Mucosa of descending colon (tissue), 3 donors: ENCODE measurements at regions not wholly inside any gene's neighbourhood (a gene's known extent, or its start where the extent isn't known, plus 50 kb on each side); places are given as distances from the start of the nearest gene placed in this dataset.

ENCODE experiments used
- ATAC-seq: fragments of 200-7000 bp; cut with Tn5 transposase; one replicate; pipeline ENCODE4 v1.9.1; 2020; ENCODE audit warnings: mild to moderate bottlenecking, moderate library complexity
- DNase-seq, 3 donors: peaks; one replicate each; pipeline ENCODE4 v3.0.0-alpha.2; 2020
- H3K36me3 ChIP-seq: fragments of 200-600 bp; one replicate; pipeline ENCODE4 v1.8.0; 2021; ENCODE audit warnings: low read depth, mild to moderate bottlenecking
- H3K4me1 ChIP-seq: fragments of 200-600 bp; one replicate; pipeline ENCODE4 v1.8.0; 2021; ENCODE audit warnings: low read depth, mild to moderate bottlenecking
- H3K4me3 ChIP-seq: fragments of 200-600 bp; one replicate; pipeline ENCODE4 v1.8.0; 2021; ENCODE audit warnings: mild to moderate bottlenecking
- H3K9me3 ChIP-seq: fragments of 200-600 bp; one replicate; pipeline ENCODE4 v1.8.0; 2021; ENCODE audit warnings: mild to moderate bottlenecking
- intact Hi-C, 2 donors: fragments of 100-400 bp; cut with DNase I in 1 of 2; cut with micrococcal nuclease in 1 of 2; formaldehyde crosslinking; loops; one replicate each; pipeline versions ENCODE4 v1.11.0 to v1.11.1; 2022; cut with DNase I, micrococcal nuclease
- TF ChIP-seq, protein P1 (sequence below): fragments of 200-600 bp; IDR thresholded peaks from one replicate; pipeline ENCODE4 v1.8.0; 2022; ENCODE audit warnings: antibody characterized with exemption, mild to moderate bottlenecking
- donor health status: DM: no; HTN: no; CAD: no; lungs with moderate emphysema.
- donor health status: DM: no; HTN: no; CAD: no.
- donor health status: DM: no; HTN: yes; CAD: no.

DNA sequence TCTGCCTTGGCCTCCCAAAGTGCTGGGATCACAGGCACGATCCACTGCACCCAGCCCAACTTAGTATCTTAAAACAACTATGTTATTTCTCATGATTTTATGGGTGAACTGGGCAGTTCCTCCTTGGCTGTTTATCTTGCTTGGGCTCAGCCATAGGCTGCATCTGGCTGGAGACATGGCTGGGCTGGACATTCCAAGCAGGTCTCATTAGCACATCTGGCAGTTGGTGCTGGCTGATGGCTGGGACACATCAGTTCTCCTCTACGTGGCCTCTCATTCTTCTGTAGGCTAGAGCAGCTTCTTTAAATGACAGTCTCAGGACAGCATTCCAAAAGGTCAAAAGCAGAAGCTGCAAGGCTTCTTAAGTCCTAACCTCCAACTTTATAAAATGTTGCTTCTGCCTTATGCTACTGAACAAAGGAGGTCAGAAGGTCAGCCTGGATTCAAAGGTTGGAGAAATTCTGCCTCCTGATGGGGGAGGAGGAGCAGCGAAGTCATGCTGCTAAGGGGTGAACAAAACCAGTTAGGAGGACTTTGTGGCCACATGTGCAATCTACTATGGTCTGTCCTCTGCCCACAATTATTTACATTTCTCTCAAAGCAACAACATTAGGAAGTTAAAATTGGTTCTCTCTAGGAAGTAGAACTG is 144.0 kb downstream of the AQP9 start:
- TF ChIP-seq, protein P1, sequence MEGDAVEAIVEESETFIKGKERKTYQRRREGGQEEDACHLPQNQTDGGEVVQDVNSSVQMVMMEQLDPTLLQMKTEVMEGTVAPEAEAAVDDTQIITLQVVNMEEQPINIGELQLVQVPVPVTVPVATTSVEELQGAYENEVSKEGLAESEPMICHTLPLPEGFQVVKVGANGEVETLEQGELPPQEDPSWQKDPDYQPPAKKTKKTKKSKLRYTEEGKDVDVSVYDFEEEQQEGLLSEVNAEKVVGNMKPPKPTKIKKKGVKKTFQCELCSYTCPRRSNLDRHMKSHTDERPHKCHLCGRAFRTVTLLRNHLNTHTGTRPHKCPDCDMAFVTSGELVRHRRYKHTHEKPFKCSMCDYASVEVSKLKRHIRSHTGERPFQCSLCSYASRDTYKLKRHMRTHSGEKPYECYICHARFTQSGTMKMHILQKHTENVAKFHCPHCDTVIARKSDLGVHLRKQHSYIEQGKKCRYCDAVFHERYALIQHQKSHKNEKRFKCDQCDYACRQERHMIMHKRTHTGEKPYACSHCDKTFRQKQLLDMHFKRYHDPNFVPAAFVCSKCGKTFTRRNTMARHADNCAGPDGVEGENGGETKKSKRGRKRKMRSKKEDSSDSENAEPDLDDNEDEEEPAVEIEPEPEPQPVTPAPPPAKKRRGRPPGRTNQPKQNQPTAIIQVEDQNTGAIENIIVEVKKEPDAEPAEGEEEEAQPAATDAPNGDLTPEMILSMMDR, result no peak
- DNase-seq (no peak), ATAC-seq (no peak)
- Histone ChIP-seq H3K9me3 (no peaks in the 10 kb centered on the region), H3K36me3 (no peaks in the 10 kb centered on the region), H3K4me3 (no peak overlapping the region), H3K4me1 (no peaks in the 10 kb centered on the region)
- intact Hi-C loops, result no loop called here

DNA sequence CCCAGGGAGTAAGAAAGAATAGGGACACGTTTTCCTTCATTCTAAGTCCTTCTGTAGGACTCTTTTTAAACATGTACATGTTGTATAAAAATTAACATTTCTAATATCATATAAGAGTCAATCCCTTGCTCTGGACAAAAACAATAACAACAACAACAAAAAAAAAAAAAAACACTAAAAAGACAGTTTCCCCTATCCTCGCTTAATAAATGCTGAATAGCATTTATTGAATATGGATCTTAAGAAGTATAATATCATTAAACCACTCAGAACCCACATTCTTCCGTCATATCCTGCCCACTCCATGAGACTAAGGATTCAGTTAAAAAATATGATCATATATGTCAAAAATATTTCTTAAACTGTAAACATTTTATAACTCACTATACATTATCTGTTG is 145.1 kb downstream of the AQP9 start:
- intact Hi-C loops, result no loop called here
- Histone ChIP-seq H3K36me3 (no peaks in the 10 kb centered on the region), H3K4me1 (no peaks in the 10 kb centered on the region), H3K9me3 (no peaks in the 10 kb centered on the region), H3K4me3 (no peak overlapping the region)
- no peak for ATAC-seq
- no peak for DNase-seq
- TF ChIP-seq, protein P1, result no peak

DNA sequence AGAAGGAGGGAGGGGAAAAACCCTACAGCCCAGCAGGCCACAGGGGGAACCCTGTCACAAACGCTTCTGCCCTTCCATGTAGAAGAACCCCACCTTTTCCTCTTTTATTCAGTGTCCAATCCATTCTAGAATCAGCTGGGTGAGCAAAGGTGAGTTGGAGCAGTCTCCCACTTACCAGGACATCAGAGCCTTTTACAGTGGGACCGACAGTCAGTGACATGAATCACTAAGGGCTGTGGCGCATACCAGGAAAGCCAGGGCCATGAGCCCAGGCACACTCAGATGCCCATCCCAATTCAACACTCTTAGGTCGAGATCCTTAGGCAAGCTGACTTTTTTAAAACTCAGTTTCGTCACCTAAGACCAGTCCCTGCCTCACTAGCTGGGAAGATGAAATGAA is 146.1 kb downstream of the AQP9 start:
- Histone ChIP-seq H3K36me3 (no peaks in the 10 kb centered on the region), H3K9me3 (no peaks in the 10 kb centered on the region), H3K4me1 (no peaks in the 10 kb centered on the region), H3K4me3 (no peak overlapping the region)
- TF ChIP-seq, protein P1, result no peak
- ATAC-seq, result no peak
- intact Hi-C loops, result no loop called here
- DNase-seq, result no peak

DNA sequence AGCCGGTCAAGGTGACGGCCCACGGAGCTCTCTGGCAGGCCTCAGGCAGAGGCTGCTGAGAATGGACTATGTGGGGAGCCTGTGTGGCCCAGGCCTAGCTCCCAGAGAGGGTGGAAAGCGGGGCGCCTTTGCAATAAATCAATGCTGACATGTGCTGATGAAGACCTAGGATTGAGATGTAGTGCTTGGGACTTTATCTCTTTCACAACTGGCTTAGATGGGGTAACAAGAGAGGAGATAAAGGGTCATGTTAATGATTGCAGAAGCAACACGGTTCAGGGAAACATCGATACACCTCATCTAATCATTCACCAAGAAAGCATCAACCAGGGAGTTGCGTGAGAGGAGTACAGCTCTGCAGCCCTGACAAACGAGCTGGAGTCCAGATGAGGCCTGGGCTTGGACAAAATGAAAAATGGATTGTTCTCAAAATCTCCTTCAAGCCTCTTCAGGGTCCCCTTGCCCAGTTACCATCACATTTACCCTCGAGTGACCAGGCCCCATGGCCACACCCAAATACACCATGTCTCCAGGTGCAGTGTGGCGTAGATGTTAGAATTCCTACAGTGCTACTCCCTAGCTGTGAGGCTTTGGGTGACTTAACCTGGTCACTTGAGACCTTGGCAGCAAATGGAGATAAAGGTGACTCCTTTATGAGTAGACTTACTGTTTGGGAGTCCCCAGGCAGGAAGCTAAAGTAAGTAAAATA is 146.4 kb upstream of the LIPC start:
- Histone ChIP-seq H3K4me1 (no peaks in the 10 kb centered on the region), H3K9me3 (no peaks in the 10 kb centered on the region), H3K36me3 (no peaks in the 10 kb centered on the region), H3K4me3 (no peak overlapping the region)
- ATAC-seq (no peak), DNase-seq (no peak)
- intact Hi-C loops, result no loop called here
- TF ChIP-seq, protein P1, result no peak

DNA sequence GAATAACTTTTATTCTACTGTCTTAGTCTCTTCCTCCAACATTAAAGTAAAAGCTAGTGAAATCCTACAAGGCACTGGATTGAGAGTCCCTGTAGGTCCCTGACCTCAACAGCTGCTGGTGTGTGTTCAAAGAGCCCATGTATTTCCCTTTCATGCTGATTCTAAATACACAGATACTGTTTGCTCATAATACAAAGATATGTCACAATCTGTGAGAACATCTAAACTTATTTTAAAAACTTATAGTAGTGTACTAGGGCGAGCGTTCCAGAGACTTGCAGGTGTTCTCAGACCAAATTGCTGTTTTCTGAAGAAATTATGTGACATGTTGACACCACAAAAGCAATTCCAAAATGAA is 145.9 kb upstream of the LIPC start:
- intact Hi-C loops, result no loop called here
- Histone ChIP-seq H3K4me1 (no peaks in the 10 kb centered on the region), H3K36me3 (no peaks in the 10 kb centered on the region), H3K9me3 (no peaks in the 10 kb centered on the region), H3K4me3 (no peak overlapping the region)
- TF ChIP-seq, protein P1, result no peak
- DNase-seq (no peak), ATAC-seq (no peak)
